H9 (cell line): ENCODE measurements at regions not wholly inside any gene's neighbourhood (a gene's known extent, or its start where the extent isn't known, plus 50 kb on each side); places are given as distances from the start of the nearest gene placed in this dataset.

Experiments
- DNase-seq: peaks from one replicate; pipeline ENCODE4 v3.0.0-alpha.2; 2017
- H2AFZ ChIP-seq: one replicate; pipeline ENCODE4 v1.6.1; 2013; ENCODE audit warnings: mild to moderate bottlenecking, low read length, control low read depth, moderate library complexity
- H2AK5ac ChIP-seq: 2 replicates; pipeline ENCODE4 v1.6.1; 2013; ENCODE audit warnings: low read length, control low read depth, mixed read lengths; ENCODE audit not compliant: insufficient read length
- H2BK120ac ChIP-seq: one replicate; pipeline ENCODE4 v1.6.1; 2013; ENCODE audit warnings: low read depth, mild to moderate bottlenecking, low read length, control low read depth, inconsistent platforms; ENCODE audit not compliant: poor library complexity, severe bottlenecking
- H2BK12ac ChIP-seq: 2 replicates; pipeline ENCODE4 v1.6.1; 2013; ENCODE audit warnings: low read length, control low read depth, mixed read lengths, low read depth; ENCODE audit not compliant: insufficient read length
- H2BK15ac ChIP-seq: 2 replicates; pipeline ENCODE4 v1.6.1; 2013; ENCODE audit warnings: low read depth, low read length, control low read depth
- H2BK20ac ChIP-seq: one replicate; pipeline ENCODE4 v1.6.1; 2013; ENCODE audit warnings: low read depth, mild to moderate bottlenecking, low read length, control low read depth, inconsistent platforms; ENCODE audit not compliant: poor library complexity, severe bottlenecking
- H2BK5ac ChIP-seq: 2 replicates; pipeline ENCODE4 v1.6.1; 2013; ENCODE audit warnings: low read length, control low read depth, mixed read lengths; ENCODE audit not compliant: insufficient read length
- H3K14ac ChIP-seq: 2 replicates; pipeline ENCODE4 v1.6.1; 2013; ENCODE audit warnings: low read length, control low read depth; ENCODE audit not compliant: insufficient read depth
- H3K18ac ChIP-seq: 2 replicates; pipeline ENCODE4 v1.6.1; 2013; ENCODE audit warnings: low read depth, mild to moderate bottlenecking, mixed read lengths, low read length, control low read depth; ENCODE audit not compliant: insufficient read length
- H3K23ac ChIP-seq: 2 replicates; pipeline ENCODE4 v1.6.1; 2013; ENCODE audit warnings: low read length, control low read depth, mixed read lengths, low read depth; ENCODE audit not compliant: insufficient read length
- H3K23me2 ChIP-seq: 2 replicates; pipeline ENCODE4 v1.6.1; 2013; ENCODE audit warnings: low read depth, mild to moderate bottlenecking, mixed read lengths, low read length, control low read depth; ENCODE audit not compliant: insufficient read length, poor library complexity, severe bottlenecking
- H3K27ac ChIP-seq: 2 replicates; pipeline ENCODE4 v1.5.1; 2013; ENCODE audit warnings: low read length, control low read depth, mixed read lengths, low read depth; ENCODE audit not compliant: insufficient read length
- H3K27me3 ChIP-seq: 2 replicates; pipeline ENCODE4 v1.6.1; 2013; ENCODE audit warnings: low read length, control low read depth, inconsistent platforms; ENCODE audit not compliant: insufficient read depth
- H3K4ac ChIP-seq: 2 replicates; pipeline ENCODE4 v1.6.1; 2013; ENCODE audit warnings: low read depth, mild to moderate bottlenecking, control low read depth, inconsistent platforms, low read length, moderate library complexity
- H3K4me1 ChIP-seq: 2 replicates; pipeline ENCODE4 v1.6.1; 2013; ENCODE audit warnings: low read length, control low read depth, inconsistent platforms; ENCODE audit not compliant: insufficient read depth
- H3K4me2 ChIP-seq: 2 replicates; pipeline ENCODE4 v1.6.1; 2013; ENCODE audit warnings: low read length, control low read depth, mixed read lengths; ENCODE audit not compliant: insufficient read length, insufficient read depth
- H3K56ac ChIP-seq: 2 replicates; pipeline ENCODE4 v1.6.1; 2013; ENCODE audit warnings: low read depth, mild to moderate bottlenecking, mixed read lengths, low read length, control low read depth; ENCODE audit not compliant: insufficient read length
- H3K79me1 ChIP-seq: 2 replicates; pipeline ENCODE4 v1.6.1; 2013; ENCODE audit warnings: low read depth, mild to moderate bottlenecking, moderate library complexity, low read length, control low read depth, inconsistent platforms; ENCODE audit not compliant: insufficient read depth, poor library complexity, severe bottlenecking
- H3K79me2 ChIP-seq: 2 replicates; pipeline ENCODE4 v1.6.1; 2013; ENCODE audit warnings: low read length, control low read depth, inconsistent platforms; ENCODE audit not compliant: insufficient read depth
- H3K9ac ChIP-seq: 2 replicates; pipeline ENCODE4 v1.6.1; 2013; ENCODE audit warnings: low read length, control low read depth, mixed read lengths; ENCODE audit not compliant: insufficient read length; ENCODE audit errors: extremely low read depth
- H3K9me3 ChIP-seq: one replicate; pipeline ENCODE4 v1.6.1; 2013; ENCODE audit warnings: low read depth, low read length, inconsistent platforms; ENCODE audit not compliant: control insufficient read depth
- H3T11ph ChIP-seq: one replicate; pipeline ENCODE4 v1.6.1; 2013; ENCODE audit warnings: mild to moderate bottlenecking, low read length, control low read depth, inconsistent platforms
- H4K20me1 ChIP-seq: one replicate; pipeline ENCODE4 v1.6.1; 2013; ENCODE audit not compliant: control insufficient read depth, insufficient read length, insufficient read depth
- H4K5ac ChIP-seq: 2 replicates; pipeline ENCODE4 v1.6.1; 2013; ENCODE audit warnings: low read depth, mild to moderate bottlenecking, mixed read lengths, low read length, control low read depth; ENCODE audit not compliant: insufficient read length
- H4K8ac ChIP-seq: replicated peaks from 2 replicates; pipeline ENCODE4 v1.6.1; 2013; ENCODE audit warnings: low read length, control low read depth, mixed read lengths, low read depth; ENCODE audit not compliant: insufficient read length
- H4K91ac ChIP-seq: 2 replicates; pipeline ENCODE4 v1.6.1; 2013; ENCODE audit warnings: low read depth, mild to moderate bottlenecking, moderate library complexity, mixed read lengths, low read length, control low read depth; ENCODE audit not compliant: insufficient read length
- H3K27ac Mint-ChIP-seq, 3 experiments: 2 replicates in 2 of 3; 3 replicates in 1 of 3; pipeline ENCODE4 v1.8.0; 2020 to 2021; ENCODE audit warnings: mixed read lengths in 3 of 3, mild to moderate bottlenecking in 1 of 3, moderate library complexity in 1 of 3
- H3K27me3 Mint-ChIP-seq: 2 replicates; pipeline ENCODE4 v1.8.0; 2021; ENCODE audit warnings: low read depth, mild to moderate bottlenecking, moderate library complexity, mixed read lengths
- H3K36me3 Mint-ChIP-seq, 3 experiments: 2 replicates in 2 of 3; 3 replicates in 1 of 3; pipeline ENCODE4 v1.8.0; 2020 to 2021; ENCODE audit warnings: low read depth in 3 of 3, mixed read lengths in 3 of 3; ENCODE audit not compliant: insufficient read depth in 1 of 3
- H3K4me1 Mint-ChIP-seq, 2 experiments: 2 replicates each; pipeline ENCODE4 v1.8.0; 2020; ENCODE audit warnings: mixed read lengths in 2 of 2
- H3K4me3 Mint-ChIP-seq, 2 experiments: 2 replicates in 1 of 2; 3 replicates in 1 of 2; pipeline ENCODE4 v1.8.0; 2020 to 2021; ENCODE audit warnings: mild to moderate bottlenecking in 2 of 2, mixed read lengths in 2 of 2, moderate library complexity in 1 of 2
- H3K9me3 Mint-ChIP-seq, 2 experiments: 2 replicates in 1 of 2; 3 replicates in 1 of 2; pipeline ENCODE4 v1.8.0; 2020; ENCODE audit warnings: mild to moderate bottlenecking in 2 of 2, mixed read lengths in 2 of 2, moderate library complexity in 1 of 2
- CTCF ChIP-seq: fragments of 200-600 bp; sonication (generic); conservative IDR thresholded peaks from 3 replicates; pipeline ENCODE4 v1.8.0; 2021; ENCODE audit warnings: antibody characterized with exemption, mild to moderate bottlenecking
- WGBS: extraction: QIAGEN DNeasy Blood & Tissue Kit; methylation state at CpG from one replicate; pipeline ENCODE4 v1.1.7; 2013; ENCODE audit warnings: missing lambda C conversion rate, low lambda C conversion rate, mixed read lengths; ENCODE audit not compliant: insufficient read length; ENCODE audit errors: extremely low coverage; 5-methylcytosine and 5-hydroxymethylcytosine counted together

DNA sequence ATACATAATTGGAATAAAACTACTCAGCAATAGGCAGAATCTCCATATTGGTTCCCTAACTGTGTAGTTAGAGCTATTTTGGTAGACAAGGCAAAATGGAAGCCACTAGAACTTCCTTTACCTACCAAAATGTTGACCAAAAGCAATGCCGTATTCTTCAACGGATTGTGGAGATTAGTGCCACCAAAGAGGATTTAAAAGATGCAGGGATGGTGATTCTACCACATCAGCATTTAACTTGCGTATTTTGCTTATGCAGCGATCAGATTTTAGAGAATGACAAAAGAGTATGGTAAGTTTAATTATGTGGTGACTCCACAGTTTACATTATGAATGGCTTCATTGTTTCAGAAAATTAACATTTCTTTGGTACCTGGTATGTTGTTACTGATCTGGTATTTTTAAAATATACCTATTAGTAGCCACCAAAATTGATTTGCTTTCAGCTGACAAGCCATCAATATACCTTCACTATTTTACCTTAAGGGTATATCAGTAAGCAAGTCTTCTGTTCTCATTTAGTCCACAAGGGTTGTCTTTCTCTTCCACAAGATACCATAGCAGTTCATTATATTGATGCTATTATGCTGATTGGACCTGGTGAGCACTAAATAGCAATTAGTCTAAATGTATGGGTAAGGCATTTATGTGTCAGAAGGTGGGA, 1910.7 kb upstream of the PRR20A start:
- Mint-ChIP-seq H3K27me3 (no peaks in the 10 kb centered on the region), H3K27ac (peak overlapping the region; percentile 12 to 95 (median 58); a peak in 3 of 7 replicates), H3K4me3 (no peak overlapping the region), H3K9me3 (peaks cover 2% of the 10 kb centered on the region in 2 experiments; a peak in 1 of 5 replicates), H3K36me3 (peaks cover 2 to 27% (median 22%) of the 10 kb centered on the region in 3 experiments; a peak in 6 of 7 replicates), H3K4me1 (peaks cover 26 to 42% of the 10 kb centered on the region in 2 experiments)
- H4K20me1 ChIP-seq: no peaks in the 10 kb centered on the region
- no peak overlapping the region for H3K18ac ChIP-seq
- no peaks in the 10 kb centered on the region for H3K79me2 ChIP-seq
- no peak overlapping the region for H3K4me2 ChIP-seq
- H3K9me3 ChIP-seq: no peaks in the 10 kb centered on the region
- H2BK15ac ChIP-seq: no peak overlapping the region
- H2BK5ac ChIP-seq: no peak overlapping the region
- peaks cover 3% of the 10 kb centered on the region; the same call in 1 of the 2 replicates for H3K4me1 ChIP-seq
- no peaks in the 10 kb centered on the region for H3K27me3 ChIP-seq
- no CpG with 5 or more reads among the region's 4 CpGs for WGBS
- H3K23ac ChIP-seq: no peak overlapping the region
- H3K56ac ChIP-seq: no peak overlapping the region
- H3K9ac ChIP-seq: no peak overlapping the region
- no peak overlapping the region for H2BK20ac ChIP-seq
- peak overlapping the region; percentile 52 for H3K27ac ChIP-seq
- H2BK120ac ChIP-seq: no peak overlapping the region
- no peak overlapping the region for H3T11ph ChIP-seq
- H2BK12ac ChIP-seq: no peak overlapping the region
- no peak overlapping the region for H4K5ac ChIP-seq
- H4K91ac ChIP-seq: no peak overlapping the region
- H2AK5ac ChIP-seq: no peak overlapping the region
- H2AFZ ChIP-seq: no peak overlapping the region
- no peak overlapping the region for H3K14ac ChIP-seq
- H3K4ac ChIP-seq: no peak overlapping the region
- H3K23me2 ChIP-seq: no peaks in the 10 kb centered on the region
- DNase-seq: no peak
- no peak overlapping the region for H4K8ac ChIP-seq
- H3K79me1 ChIP-seq: no peaks in the 10 kb centered on the region
- TF ChIP-seq CTCF: no peak
